H1 (cell line): ENCODE measurements at regions not wholly inside any gene's neighbourhood (a gene's known extent, or its start where the extent isn't known, plus 50 kb on each side); places are given as distances from the start of the nearest gene placed in this dataset.

ENCODE experiments used
- CTCF ChIA-PET: fragments of 300-600 bp; sonication (Branson Sonifier 250); formaldehyde crosslinking; loops from one replicate; lab custom pipeline; 2021; ENCODE audit not compliant: partially characterized antibody; lab: Charles Lee
- POLR2A ChIA-PET: fragments of 300-600 bp; sonication (Branson Sonifier 250); formaldehyde crosslinking; loops from one replicate; lab custom pipeline; 2021; ENCODE audit warnings: inconsistent platforms; ENCODE audit not compliant: partially characterized antibody; lab: Charles Lee
- DNase-seq, 2 experiments: peaks; one replicate each; pipeline versions ENCODE4 v3.0.0 to v3.0.0-alpha.2; 2010 to 2022; ENCODE audit warnings: low spot score in 2 of 2, low read depth in 1 of 2, mixed read lengths in 1 of 2
- FAIRE-seq: peaks from 2 replicates; lab custom pipeline; 2011; peaks lifted over from hg19 to GRCh38; lab: Jason Lieb, UNC
- H2AFZ ChIP-seq: 2 replicates; pipeline ENCODE4 v1.8.1; 2012; ENCODE audit warnings: low read length, inconsistent platforms
- H2AK5ac ChIP-seq: 2 replicates; pipeline ENCODE4 v1.6.1; 2013; ENCODE audit warnings: low read depth, low read length
- H2BK120ac ChIP-seq: replicated peaks from 2 replicates; pipeline ENCODE3; 2013; ENCODE audit warnings: low read depth, low read length, inconsistent platforms
- H2BK12ac ChIP-seq: 2 replicates; pipeline ENCODE4 v1.6.1; 2013; ENCODE audit warnings: low read depth, low read length
- H2BK15ac ChIP-seq: 2 replicates; pipeline ENCODE4 v1.6.1; 2013; ENCODE audit warnings: low read length
- H2BK20ac ChIP-seq: 2 replicates; pipeline ENCODE4 v1.6.1; 2013; ENCODE audit warnings: low read length
- H2BK5ac ChIP-seq: 2 replicates; pipeline ENCODE4 v1.6.1; 2013; ENCODE audit warnings: low read depth, low read length
- H3K14ac ChIP-seq: 2 replicates; pipeline ENCODE4 v1.6.1; 2013; ENCODE audit warnings: inconsistent platforms; ENCODE audit not compliant: insufficient read length
- H3K18ac ChIP-seq: 2 replicates; pipeline ENCODE4 v1.6.1; 2013; ENCODE audit warnings: low read length; ENCODE audit errors: extremely low read depth
- H3K23ac ChIP-seq: 2 replicates; pipeline ENCODE4 v1.6.1; 2013; ENCODE audit warnings: inconsistent platforms; ENCODE audit not compliant: insufficient read length
- H3K23me2 ChIP-seq: 2 replicates; pipeline ENCODE4 v1.6.1; 2013; ENCODE audit warnings: low read depth, low read length
- H3K27ac ChIP-seq: 2 replicates; pipeline ENCODE4 v1.6.1; 2011; ENCODE audit warnings: low read depth, low read length, inconsistent platforms
- H3K27me3 ChIP-seq, 4 experiments: replicated peaks in 1 of 4; 1 replicate in 1 of 4; 2 replicates in 3 of 4; pipeline versions ENCODE4 v1.6.1 to v1.8.1; 2011 to 2013; ENCODE audit warnings: low read length in 3 of 4, mild to moderate bottlenecking in 3 of 4, inconsistent platforms in 2 of 4, mixed read lengths in 2 of 4, moderate library complexity in 1 of 4; ENCODE audit not compliant: control insufficient read depth in 3 of 4, insufficient read depth in 3 of 4; ENCODE audit errors: extremely low read depth in 1 of 4
- H3K36me3 ChIP-seq, 4 experiments: 2 replicates each; pipeline versions ENCODE4 v1.6.1 to v1.8.1; 2011 to 2013; ENCODE audit warnings: mild to moderate bottlenecking in 4 of 4, low read length in 3 of 4, moderate library complexity in 2 of 4, control low read depth in 1 of 4, inconsistent platforms in 1 of 4; ENCODE audit not compliant: insufficient read depth in 4 of 4, control insufficient read depth in 2 of 4
- H3K4ac ChIP-seq: replicated peaks from 2 replicates; pipeline ENCODE3; 2013; ENCODE audit warnings: low read length, low read depth, mixed read lengths, inconsistent platforms; ENCODE audit not compliant: insufficient read length
- H3K4me1 ChIP-seq, 4 experiments: replicated peaks in 1 of 4; 1 replicate in 1 of 4; 2 replicates in 3 of 4; pipeline versions ENCODE4 v1.6.1 to v1.8.1; 2011 to 2013; ENCODE audit warnings: low read length in 3 of 4, inconsistent platforms in 2 of 4, mixed read lengths in 1 of 4; ENCODE audit not compliant: insufficient read depth in 4 of 4, control insufficient read depth in 3 of 4
- H3K4me2 ChIP-seq, 2 experiments: 2 replicates each; pipeline versions ENCODE4 v1.6.1 to v1.8.1; 2011 to 2013; ENCODE audit warnings: low read depth in 2 of 2, low read length in 2 of 2, control low read depth in 1 of 2, inconsistent platforms in 1 of 2, mild to moderate bottlenecking in 1 of 2; ENCODE audit not compliant: insufficient read depth in 1 of 2
- H3K4me3 ChIP-seq, 4 experiments: fragments of 200-600, 300-600 bp in 1 of 4; sonication (generic), shearing (Covaris generic), sonication (Bioruptor Twin) in 1 of 4; 2 replicates each; pipeline versions ENCODE4 v1.5.1 to v1.8.1; 2011 to 2016; ENCODE audit warnings: low read length in 4 of 4, low read depth in 3 of 4, control low read depth in 2 of 4, inconsistent platforms in 2 of 4, mild to moderate bottlenecking in 2 of 4, mixed read lengths in 1 of 4, moderate library complexity in 1 of 4; ENCODE audit not compliant: insufficient read depth in 2 of 4; ENCODE audit errors: extremely low read depth in 1 of 4
- H3K56ac ChIP-seq: replicated peaks from 2 replicates; pipeline ENCODE3; 2013; ENCODE audit warnings: low read depth, mild to moderate bottlenecking, mixed read lengths, low read length, inconsistent platforms; ENCODE audit not compliant: insufficient read length
- H3K79me1 ChIP-seq: 2 replicates; pipeline ENCODE4 v1.6.1; 2013; ENCODE audit warnings: low read depth, low read length, control low read depth
- H3K79me2 ChIP-seq, 2 experiments: 2 replicates each; pipeline versions ENCODE4 v1.6.1 to v1.8.1; 2012 to 2013; ENCODE audit warnings: low read length in 2 of 2, mild to moderate bottlenecking in 2 of 2, inconsistent platforms in 1 of 2; ENCODE audit not compliant: insufficient read depth in 2 of 2, control insufficient read depth in 1 of 2
- H3K9ac ChIP-seq, 4 experiments: replicated peaks in 1 of 4; 1 replicate in 1 of 4; 2 replicates in 3 of 4; pipeline versions ENCODE4 v1.6.1 to v1.8.1; 2011 to 2013; ENCODE audit warnings: low read depth in 3 of 4, low read length in 3 of 4, control low read depth in 2 of 4, mild to moderate bottlenecking in 2 of 4, moderate library complexity in 2 of 4, inconsistent platforms in 1 of 4; ENCODE audit errors: extremely low read depth in 1 of 4
- H3K9me3 ChIP-seq, 2 experiments: 2 replicates each; pipeline versions ENCODE4 v1.6.1 to v1.8.1; 2012 to 2013; ENCODE audit warnings: mild to moderate bottlenecking in 2 of 2, moderate library complexity in 2 of 2, control low read depth in 1 of 2, inconsistent platforms in 1 of 2, low read depth in 1 of 2, low read length in 1 of 2, mixed read lengths in 1 of 2; ENCODE audit not compliant: insufficient read depth in 2 of 2
- H4K20me1 ChIP-seq, 2 experiments: replicated peaks in 1 of 2; 2 replicates each; pipeline versions ENCODE3 to v1.8.1; 2011 to 2013; ENCODE audit warnings: inconsistent platforms in 2 of 2, low read length in 2 of 2, mild to moderate bottlenecking in 1 of 2; ENCODE audit not compliant: insufficient read depth in 2 of 2, control insufficient read depth in 1 of 2
- H4K5ac ChIP-seq: 2 replicates; pipeline ENCODE4 v1.6.1; 2013; ENCODE audit warnings: low read length, low read depth, mixed read lengths, inconsistent platforms; ENCODE audit not compliant: insufficient read length
- H4K8ac ChIP-seq: 2 replicates; pipeline ENCODE4 v1.8.0; 2013; ENCODE audit warnings: mild to moderate bottlenecking, moderate library complexity, low read length, inconsistent platforms; ENCODE audit not compliant: insufficient read depth; ENCODE audit errors: extremely low read depth
- H4K91ac ChIP-seq: replicated peaks from 2 replicates; pipeline ENCODE3; 2013; ENCODE audit warnings: low read length, mixed read lengths, inconsistent platforms; ENCODE audit not compliant: insufficient read length
- BACH1 ChIP-seq: IDR thresholded peaks from 2 replicates; pipeline ENCODE4 v1.6.1; 2012; ENCODE audit warnings: low read length, improper control_type of control experiment
- BCL11A ChIP-seq, 2 experiments: IDR thresholded peaks; one replicate each; pipeline ENCODE4 v1.6.1; 2011; ENCODE audit warnings: low read depth in 2 of 2, low read length in 2 of 2, mild to moderate bottlenecking in 2 of 2
- EZH2 ChIP-seq: fragments of 200-600 bp; sonication (generic); IDR thresholded peaks from 2 replicates; pipeline ENCODE4 v1.7.1; 2012; ENCODE audit warnings: low read depth, mild to moderate bottlenecking, moderate library complexity, low read length, inconsistent platforms; ENCODE audit not compliant: severe bottlenecking
- GTF2F1 ChIP-seq: IDR thresholded peaks from 2 replicates; pipeline ENCODE4 v1.6.1; 2012; ENCODE audit warnings: low read depth, low read length, improper control_type of control experiment, borderline replicate concordance
- POU5F1 ChIP-seq: IDR thresholded peaks from 2 replicates; pipeline ENCODE4 v1.6.1; 2011; ENCODE audit warnings: low read depth, mild to moderate bottlenecking, low read length, moderate library complexity
- RAD21 ChIP-seq, 2 experiments: IDR thresholded peaks in 1 of 2; conservative IDR thresholded peaks in 1 of 2; 2 replicates each; pipeline ENCODE4 v1.6.1; 2011; ENCODE audit warnings: low read depth in 2 of 2, low read length in 2 of 2, improper control_type of control experiment in 1 of 2, inconsistent platforms in 1 of 2, mild to moderate bottlenecking in 1 of 2, moderate library complexity in 1 of 2
- RBBP5 ChIP-seq: IDR thresholded peaks from 2 replicates; pipeline ENCODE4 v1.7.1; 2012; ENCODE audit warnings: low read depth, mild to moderate bottlenecking, inconsistent platforms, low read length, moderate library complexity, borderline replicate concordance
- SAP30 ChIP-seq: fragments of 300-600 bp; sonication (generic); IDR thresholded peaks from 2 replicates; pipeline ENCODE4 v1.7.1; 2012; ENCODE audit warnings: low read length, moderate library complexity, mild to moderate bottlenecking, inconsistent platforms; ENCODE audit not compliant: insufficient read depth, insufficient replicate concordance
- SIN3A ChIP-seq, 2 experiments: IDR thresholded peaks in 1 of 2; conservative IDR thresholded peaks in 1 of 2; 2 replicates each; pipeline ENCODE4 v1.6.1; 2011 to 2012; ENCODE audit warnings: low read length in 2 of 2, improper control_type of control experiment in 1 of 2, low read depth in 1 of 2, mild to moderate bottlenecking in 1 of 2
- SP1 ChIP-seq: IDR thresholded peaks from 2 replicates; pipeline ENCODE4 v1.6.1; 2011; ENCODE audit warnings: low read depth, low read length
- SRF ChIP-seq: IDR thresholded peaks from 2 replicates; pipeline ENCODE4 v1.6.1; 2011; ENCODE audit warnings: mild to moderate bottlenecking, low read depth, low read length, moderate library complexity
- TAF1 ChIP-seq: IDR thresholded peaks from 2 replicates; pipeline ENCODE4 v1.6.1; 2011; ENCODE audit warnings: mild to moderate bottlenecking, low read depth, low read length
- USF2 ChIP-seq: IDR thresholded peaks from 2 replicates; pipeline ENCODE4 v1.6.1; 2011; ENCODE audit warnings: low read length, improper control_type of control experiment
- YY1 ChIP-seq: IDR thresholded peaks from 2 replicates; pipeline ENCODE4 v1.6.1; 2011; ENCODE audit warnings: low read depth, mild to moderate bottlenecking, low read length
- WGBS, 2 experiments: shearing (Covaris generic) in 1 of 2; methylation state at CpG; one replicate each; pipeline versions ENCODE4 v1.1.6 to v1.1.7; 2013 to 2015; ENCODE audit warnings: low lambda C conversion rate in 2 of 2, mixed read lengths in 2 of 2, inconsistent platforms in 1 of 2, low coverage in 1 of 2, missing lambda C conversion rate in 1 of 2; ENCODE audit not compliant: insufficient replicate concordance in 2 of 2, insufficient coverage in 1 of 2, insufficient read length in 1 of 2; ENCODE audit errors: extremely low coverage in 1 of 2, missing lambda C conversion rate in 1 of 2; 5-methylcytosine and 5-hydroxymethylcytosine counted together

GRCh38 chr6:9009931-9010330 is 574.6 kb upstream of the SLC35B3 start:
- no peak for FAIRE-seq
- TF ChIP-seq USF2 (no peak), RBBP5 (no peak), SIN3A (conservative IDR thresholded peaks at IDR 0.05 in 1 of 2, IDR thresholded peaks at IDR 0.05 in 1 of 2; ENCODE audit: low read depth in 1 of 2, low read length in 2 of 2) (no peak), RAD21 (IDR thresholded peaks at IDR 0.05 in 1 of 2, conservative IDR thresholded peaks at IDR 0.05 in 1 of 2; ENCODE audit: low read depth in 2 of 2, low read length in 2 of 2) (no peak), BCL11A (IDR thresholded peaks at IDR 0.05; ENCODE audit: low read depth in 2 of 2, low read length in 2 of 2) (no peak), SRF (no peak), BACH1 (no peak), SAP30 (no peak), POU5F1 (no peak), GTF2F1 (no peak), SP1 (no peak), TAF1 (no peak), YY1 (no peak), EZH2 (no peak)

More at GRCh38 chr6:9009931-9010330, 574.6 kb upstream of the SLC35B3 start:
- ChIA-PET POLR2A (no interaction called here), CTCF (no interaction called here)
- Histone ChIP-seq H3K27me3 (no peaks in the 10 kb centered on the region), H3K23me2 (no peaks in the 10 kb centered on the region), H4K5ac (no peak overlapping the region), H3K9me3 (no peaks in the 10 kb centered on the region), H2BK5ac (no peak overlapping the region), H3K18ac (no peak overlapping the region), H3K79me1 (no peaks in the 10 kb centered on the region), H3K27ac (no peak overlapping the region), H3K4ac (no peak overlapping the region), H4K8ac (no peak overlapping the region), H3K4me3 (no peak overlapping the region), H2BK120ac (no peak overlapping the region), H2AK5ac (no peak overlapping the region), H3K36me3 (no peaks in the 10 kb centered on the region), H3K79me2 (no peaks in the 10 kb centered on the region), H2BK12ac (no peak overlapping the region), H4K91ac (no peak overlapping the region), H4K20me1 (no peaks in the 10 kb centered on the region), H3K14ac (no peak overlapping the region), H3K56ac (no peak overlapping the region), H3K4me2 (no peak overlapping the region), H3K4me1 (no peaks in the 10 kb centered on the region), H2AFZ (no peak overlapping the region), H2BK15ac (no peak overlapping the region), H2BK20ac (no peak overlapping the region), H3K9ac (no peak overlapping the region), H3K23ac (no peak overlapping the region)
- no peak for DNase-seq
- WGBS, 2 experiments, result 97% methylated on average over 6 of the region's 6 CpGs; no CpG with 5 or more reads in 1 of the 2 experiments
